Prostate gland (tissue), 2 donors: ENCODE measurements at regions not wholly inside any gene's neighbourhood (a gene's known extent, or its start where the extent isn't known, plus 50 kb on each side); places are given as distances from the start of the nearest gene placed in this dataset.

Source experiments
- CTCF ChIP-seq, 4 experiments: fragments of 200-600 bp in 2 of 4; fragments of 450-650 bp in 2 of 4; sonication (generic) in 2 of 4; IDR thresholded peaks; 1 replicate in 3 of 4; 2 replicates in 1 of 4; pipeline ENCODE4 v1.5.1; 2016 to 2019; ENCODE audit warnings: antibody characterized with exemption in 4 of 4, mild to moderate bottlenecking in 2 of 4, moderate library complexity in 2 of 4
- POLR2A ChIP-seq: fragments of 450-650 bp; IDR thresholded peaks from one replicate; pipeline ENCODE4 v1.6.1; 2016; ENCODE audit warnings: antibody characterized with exemption, mild to moderate bottlenecking
- POLR2AphosphoS5 ChIP-seq: sonication (generic); formaldehyde crosslinking; IDR thresholded peaks from one replicate; pipeline ENCODE4 v1.6.1; 2017; ENCODE audit warnings: antibody characterized with exemption

- no peak for TF ChIP-seq CTCF (IDR thresholded peaks at IDR 0.05)
- no peak for TF ChIP-seq POLR2A
- TF ChIP-seq POLR2AphosphoS5 = no peak
Observed at GRCh38 chr19:41511628-41512027, 64.3 kb upstream of the CEACAM21 start.
